Lower leg skin (tissue), 4 donors: ENCODE measurements at regions not wholly inside any gene's neighbourhood (a gene's known extent, or its start where the extent isn't known, plus 50 kb on each side); places are given as distances from the start of the nearest gene placed in this dataset.
"Not testable (repeated sequence)": the region's sequence is repeated elsewhere in the genome, so short reads cannot be mapped to it uniquely, and the experiment has no call there.

ENCODE experiments used
- DNase-seq, 2 donors: peaks; one replicate each; pipeline ENCODE4 v3.0.0-alpha.2; 2019; ENCODE audit warnings: low spot score in 2 of 2
- H3K4me3 ChIP-seq: fragments of 200-600 bp; sonication (generic); 2 replicates; pipeline ENCODE4 v1.5.1; 2017; ENCODE audit warnings: mild to moderate bottlenecking, low read depth; ENCODE audit not compliant: poor library complexity, severe bottlenecking
- CTCF ChIP-seq, 3 donors: fragments of 450-650 bp; IDR thresholded peaks; one replicate each; pipeline ENCODE4 v1.5.1; 2016; ENCODE audit warnings: antibody characterized with exemption in 3 of 3, mild to moderate bottlenecking in 3 of 3, moderate library complexity in 2 of 3
- POLR2A ChIP-seq, 2 donors: fragments of 450-650 bp; IDR thresholded peaks; one replicate each; pipeline ENCODE4 v1.6.1; 2016 to 2017; ENCODE audit warnings: antibody characterized with exemption in 2 of 2, mild to moderate bottlenecking in 1 of 2, moderate library complexity in 1 of 2
- WGBS, 2 donors: methylation state at CpG; one replicate each; pipeline ENCODE4 v1.1.5; 2018; 5-methylcytosine and 5-hydroxymethylcytosine counted together
- intact Hi-C: fragments of 100-400 bp; cut with DNase I; formaldehyde crosslinking; loops from one replicate; pipeline ENCODE4 v1.15.0; 2023; ENCODE audit warnings: low total_unique reads

GRCh38 chr18:57943723-57944122 is 100.3 kb upstream of the NEDD4L start:
- TF ChIP-seq CTCF (IDR thresholded peaks at IDR 0.05) (no peak), POLR2A (IDR thresholded peaks at IDR 0.05) (no peak)
- 59 to 76% methylated on average over 1 of the region's 1 CpG for WGBS, 2 donors
- DNase-seq = no peak
- intact Hi-C loops = no loop called here
- H3K4me3 ChIP-seq = no peak overlapping the region

GRCh38 chr18:57942493-57942892 is 101.5 kb upstream of the NEDD4L start:
- intact Hi-C loops = no loop called here
- WGBS, 2 donors = 97 to 100% methylated on average over 1 of the region's 1 CpG
- H3K4me3 ChIP-seq = no peak overlapping the region
- TF ChIP-seq CTCF (IDR thresholded peaks at IDR 0.05) (no peak), POLR2A (IDR thresholded peaks at IDR 0.05) (no peak)
- no peak for DNase-seq

- TF ChIP-seq POLR2A (IDR thresholded peaks at IDR 0.05) = no peak
- 73 to 76% methylated on average over 9 of the region's 9 CpGs for WGBS, 2 donors
- DNase-seq = no peak
- H3K4me3 ChIP-seq = no peak overlapping the region
- intact Hi-C loops = no loop called here
Observed at GRCh38 chr18:57941841-57942489, 102.1 kb upstream of the NEDD4L start.

- no peak for DNase-seq
- intact Hi-C loops = no loop called here
- 74 to 78% methylated on average over 5 of the region's 5 CpGs for WGBS, 2 donors
- no peak overlapping the region for H3K4me3 ChIP-seq
- no peak for TF ChIP-seq CTCF (IDR thresholded peaks at IDR 0.05)
- no peak for TF ChIP-seq POLR2A (IDR thresholded peaks at IDR 0.05)
Observed at GRCh38 chr18:57940166-57940660, 103.8 kb upstream of the NEDD4L start.

- H3K4me3 ChIP-seq, intact Hi-C loops, DNase-seq: not testable (repeated sequence)
Observed at GRCh38 chr18:57934375-57934774, 109.7 kb upstream of the NEDD4L start.

- WGBS, 2 donors = 30 to 47% methylated on average over 1 of the region's 1 CpG
- intact Hi-C loops = no loop called here
- TF ChIP-seq POLR2A (IDR thresholded peaks at IDR 0.05) = no peak
- no peak for TF ChIP-seq CTCF (IDR thresholded peaks at IDR 0.05)
- H3K4me3 ChIP-seq = no peak overlapping the region
- no peak for DNase-seq
Observed at GRCh38 chr18:57931038-57931437, 113.0 kb upstream of the NEDD4L start.

GRCh38 chr18:57930476-57930875 is 113.5 kb upstream of the NEDD4L start:
- intact Hi-C loops = no loop called here
- TF ChIP-seq POLR2A (IDR thresholded peaks at IDR 0.05) = no peak
- no peak for TF ChIP-seq CTCF (IDR thresholded peaks at IDR 0.05)
- H3K4me3 ChIP-seq = no peak overlapping the region
- WGBS, 2 donors = 43 to 49% methylated on average over 6 of the region's 6 CpGs
- DNase-seq = no peak
